Motor neuron (in vitro differentiated cells): ENCODE measurements at regions not wholly inside any gene's neighbourhood (a gene's known extent, or its start where the extent isn't known, plus 50 kb on each side); places are given as distances from the start of the nearest gene placed in this dataset.

ENCODE experiments used
- ATAC-seq, 8 experiments: fragments of 200-7000 bp; cut with Tn5 transposase; replicated peaks in 6 of 8; 2 replicates each; pipeline ENCODE4 v1.8.0; 2021; ENCODE audit warnings: mild to moderate bottlenecking in 8 of 8, moderate library complexity in 8 of 8
- H3K27ac ChIP-seq, 2 donors: fragments of 250-450 bp; sonication (Bioruptor Pico); 2 replicates each; pipeline ENCODE4 v1.9.0; 2021; ENCODE audit warnings: antibody characterized with exemption in 2 of 2, mild to moderate bottlenecking in 2 of 2, moderate library complexity in 1 of 2
- H3K4me1 ChIP-seq, 2 donors: fragments of 250-450 bp; sonication (Bioruptor Pico); replicated peaks in 1 of 2; 2 replicates each; pipeline ENCODE4 v1.6.1; 2021; ENCODE audit warnings: antibody characterized with exemption in 2 of 2, mild to moderate bottlenecking in 2 of 2, moderate library complexity in 1 of 2
- H3K4me3 ChIP-seq, 5 donors: fragments of 250-450 bp; sonication (Bioruptor Pico); 2 replicates each; pipeline ENCODE4 v1.9.0; 2021; ENCODE audit warnings: antibody characterized with exemption in 5 of 5, mild to moderate bottlenecking in 5 of 5, moderate library complexity in 4 of 5
- WGBS, 10 experiments: fragments of 450-650 bp; shearing (Covaris generic); methylation state at CpG; one replicate each; pipeline ENCODE4 v1.0.0; 2022; 5-methylcytosine and 5-hydroxymethylcytosine counted together
- in situ Hi-C, 9 experiments: fragments of 400-800 bp; cut with MboI; loops; one replicate each; pipeline ENCODE4 v1.15.0; 2021; ENCODE audit warnings: low sequenced_read_pairs in 9 of 9, low pct_unique_long_range_greater_than_20kb in 2 of 9; ENCODE audit not compliant: unreplicated experiment in 9 of 9

DNA sequence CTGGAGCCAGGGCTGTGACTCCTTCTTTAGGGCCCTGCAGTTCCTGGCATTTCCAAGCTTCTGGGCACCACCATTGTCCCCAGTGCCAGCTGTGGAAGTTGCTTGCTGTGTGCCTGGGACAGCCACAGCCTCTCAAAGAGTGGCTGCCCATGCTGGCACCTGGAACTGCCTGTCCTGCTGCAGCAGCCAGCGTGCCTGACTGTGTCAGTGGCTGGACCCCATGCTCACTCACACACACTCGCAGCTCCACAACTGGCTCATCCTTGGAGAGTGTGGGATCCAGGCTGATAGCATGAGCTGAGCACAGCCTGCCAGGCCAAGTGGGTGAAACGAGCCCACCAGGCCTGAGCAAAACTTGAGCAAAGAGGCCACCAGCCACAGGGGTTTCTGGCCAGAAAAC, 1107.6 kb downstream of the C4orf33 start:
- H3K4me3 ChIP-seq, result no peak overlapping the region
- ATAC-seq, result no peak
- 50 to 93% methylated on average over 1 to 2 of the region's 3 CpGs; no CpG with 5 or more reads in 8 of the 10 experiments for WGBS, 10 experiments
- no peak overlapping the region for H3K27ac ChIP-seq
- H3K4me1 ChIP-seq, result no peaks in the 10 kb centered on the region
- in situ Hi-C loops, result no loop called here

DNA sequence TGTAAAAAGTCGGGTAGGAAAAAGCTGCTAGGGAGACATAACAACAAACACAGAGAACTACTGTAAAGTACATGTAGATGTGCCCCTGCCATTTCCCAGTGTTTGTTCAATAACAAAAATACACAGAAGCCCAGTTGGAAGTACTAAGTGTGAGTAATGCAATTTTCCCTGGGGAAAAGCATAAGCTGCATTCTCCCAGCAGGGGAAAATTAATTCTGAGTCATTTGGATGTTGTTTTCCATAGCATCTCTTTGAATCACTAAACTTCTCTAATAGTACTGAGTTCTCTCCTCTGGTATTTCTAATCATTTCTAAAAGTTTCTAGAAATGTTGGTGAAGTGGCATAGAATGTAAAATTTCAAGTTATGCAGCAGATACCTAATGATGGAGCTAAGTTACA, 1114.9 kb downstream of the C4orf33 start:
- Histone ChIP-seq H3K4me3 (no peak overlapping the region), H3K27ac (no peak overlapping the region), H3K4me1 (no peaks in the 10 kb centered on the region)
- in situ Hi-C loops, result no loop called here
- ATAC-seq, result peak in 2 of 8 experiments; percentile 29 to 94
- 0 to 57% (median 22%) methylated on average over 1 of the region's 1 CpG; no CpG with 5 or more reads in 6 of the 10 experiments for WGBS, 10 experiments

- no peak overlapping the region for H3K27ac ChIP-seq
- WGBS, 10 experiments, result 0 to 100% (median 73%) methylated on average over 1 to 3 of the region's 3 CpGs; no CpG with 5 or more reads in 1 of the 10 experiments
- no peak overlapping the region for H3K4me3 ChIP-seq
- ATAC-seq, result no peak
- no peaks in the 10 kb centered on the region for H3K4me1 ChIP-seq
- in situ Hi-C loops, result no loop called here
These were observed 1118.3 kb downstream of the C4orf33 start for GRCh38 chr4:130214268-130214667.

DNA sequence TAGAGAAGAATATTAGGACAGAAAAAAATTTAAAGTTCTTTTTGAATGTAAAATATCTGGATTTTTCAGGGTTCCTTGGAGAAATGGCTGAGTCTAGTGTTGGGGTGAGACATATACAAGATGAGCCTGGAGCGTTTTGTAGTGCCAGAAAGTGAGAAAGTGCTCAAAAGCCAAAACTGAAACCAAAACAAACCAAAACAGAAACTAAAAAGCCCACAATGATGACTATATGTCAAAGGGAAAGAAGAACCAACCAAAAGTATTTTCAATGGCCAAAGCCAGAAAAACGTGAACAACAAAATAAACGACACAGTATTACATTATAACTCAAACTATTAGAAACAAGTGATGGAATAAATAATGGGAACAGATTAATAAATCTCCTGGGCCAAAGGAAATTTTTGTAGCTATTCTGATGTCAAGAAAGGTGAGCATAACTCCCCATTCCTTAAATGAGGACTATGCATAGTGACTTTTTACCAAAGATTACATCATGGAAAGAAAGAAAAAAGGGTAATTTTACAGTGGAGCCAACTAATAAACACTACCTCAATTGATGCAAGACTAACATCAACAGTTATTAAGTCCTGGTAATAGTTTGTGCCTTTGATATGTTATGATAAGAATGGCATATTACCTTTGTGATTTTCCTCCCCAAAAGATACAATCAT, 1137.6 kb downstream of the C4orf33 start:
- in situ Hi-C loops, result no loop called here
- H3K4me1 ChIP-seq, result no peaks in the 10 kb centered on the region
- no peak overlapping the region for H3K27ac ChIP-seq
- no peak for ATAC-seq
- 0 to 97% (median 75%) methylated on average over 2 to 3 of the region's 3 CpGs for WGBS, 10 experiments
- H3K4me3 ChIP-seq, result no peak overlapping the region

DNA sequence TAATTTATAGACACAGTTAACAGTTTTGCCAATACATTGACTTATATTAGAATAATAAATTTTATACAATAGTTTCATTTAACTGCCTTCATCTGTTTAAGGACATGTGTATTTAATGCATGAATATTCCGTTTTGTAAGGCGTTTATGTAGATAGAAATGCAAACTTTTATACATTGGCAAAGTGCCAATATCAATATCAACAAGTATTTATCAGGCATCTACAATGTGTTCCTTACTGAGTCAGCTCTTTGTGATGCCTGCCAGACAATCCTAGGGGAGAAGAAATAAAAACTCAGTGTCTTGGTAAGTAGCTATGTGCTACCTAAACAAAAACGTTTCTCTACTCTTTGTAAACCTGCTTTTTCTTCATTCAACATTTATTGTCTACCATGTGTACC, 1142.2 kb downstream of the C4orf33 start:
- Histone ChIP-seq H3K27ac (no peak overlapping the region), H3K4me3 (no peak overlapping the region), H3K4me1 (no peaks in the 10 kb centered on the region)
- in situ Hi-C loops, result no loop called here
- whole genome bisulfite sequencing, 10 experiments, result 0 to 95% (median 70%) methylated on average over 1 to 3 of the region's 3 CpGs; no CpG with 5 or more reads in 1 of the 10 experiments
- ATAC-seq, result peak in 1 of 8 experiments; percentile 81

- in situ Hi-C loops, result no loop called here
- H3K4me3 ChIP-seq, result no peak overlapping the region
- no peaks in the 10 kb centered on the region for H3K4me1 ChIP-seq
- no peak for ATAC-seq
- WGBS, 10 experiments, result 0 to 50% (median 8%) methylated on average over 1 of the region's 1 CpG; no CpG with 5 or more reads in 1 of the 10 experiments
- no peak overlapping the region for H3K27ac ChIP-seq
These were observed 1153.0 kb downstream of the C4orf33 start for GRCh38 chr4:130249002-130249401.

DNA sequence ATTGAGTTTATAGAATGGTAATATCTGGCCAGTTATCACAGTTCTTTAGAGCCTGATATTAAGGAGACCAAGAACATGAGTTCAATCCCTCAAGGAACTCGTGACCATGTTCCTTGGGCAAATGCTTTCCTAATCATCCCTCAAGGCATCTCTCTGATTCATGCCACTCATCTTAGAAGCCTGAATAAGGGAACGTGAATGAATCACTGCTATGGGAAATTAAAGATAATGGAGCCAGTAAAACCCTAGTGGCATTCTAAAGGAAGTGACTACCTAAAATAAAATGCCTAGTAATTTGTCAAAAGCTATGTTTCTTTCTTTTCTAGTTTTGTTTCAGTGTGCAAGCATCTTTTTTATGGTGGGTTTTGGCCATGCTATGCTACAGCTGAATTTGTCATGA, 1161.3 kb downstream of the C4orf33 start:
- WGBS, 10 experiments, result 0 to 73% (median 17%) methylated on average over 1 to 2 of the region's 2 CpGs; no CpG with 5 or more reads in 3 of the 10 experiments
- ATAC-seq, result no peak
- Histone ChIP-seq H3K4me1 (no peaks in the 10 kb centered on the region), H3K27ac (no peak overlapping the region), H3K4me3 (no peak overlapping the region)
- in situ Hi-C loops, result no loop called here

GRCh38 chr4:130266814-130267213, 1170.9 kb downstream of the C4orf33 start:
- in situ Hi-C loops, result no loop called here
- Histone ChIP-seq H3K4me3 (no peak overlapping the region), H3K4me1 (no peaks in the 10 kb centered on the region), H3K27ac (no peak overlapping the region)
- 0 to 100% (median 77%) methylated on average over 1 to 2 of the region's 2 CpGs; no CpG with 5 or more reads in 1 of the 10 experiments for whole genome bisulfite sequencing, 10 experiments
- no peak for ATAC-seq

GRCh38 chr4:130288576-130288975, 1192.6 kb downstream of the C4orf33 start:
- WGBS, 10 experiments, result 0 to 67% (median 13%) methylated on average over 1 of the region's 1 CpG; no CpG with 5 or more reads in 3 of the 10 experiments
- H3K4me3 ChIP-seq, result no peak overlapping the region
- H3K4me1 ChIP-seq, result peaks cover 0 to 3% of the 10 kb centered on the region in 2 donors
- no peak for ATAC-seq
- H3K27ac ChIP-seq, result no peak overlapping the region
- in situ Hi-C loops, result no loop called here

GRCh38 chr4:130293692-130294091, 1197.7 kb downstream of the C4orf33 start:
- Histone ChIP-seq H3K4me1 (no peaks in the 10 kb centered on the region), H3K27ac (no peak overlapping the region), H3K4me3 (no peak overlapping the region)
- ATAC-seq, result no peak
- in situ Hi-C loops, result no loop called here

DNA sequence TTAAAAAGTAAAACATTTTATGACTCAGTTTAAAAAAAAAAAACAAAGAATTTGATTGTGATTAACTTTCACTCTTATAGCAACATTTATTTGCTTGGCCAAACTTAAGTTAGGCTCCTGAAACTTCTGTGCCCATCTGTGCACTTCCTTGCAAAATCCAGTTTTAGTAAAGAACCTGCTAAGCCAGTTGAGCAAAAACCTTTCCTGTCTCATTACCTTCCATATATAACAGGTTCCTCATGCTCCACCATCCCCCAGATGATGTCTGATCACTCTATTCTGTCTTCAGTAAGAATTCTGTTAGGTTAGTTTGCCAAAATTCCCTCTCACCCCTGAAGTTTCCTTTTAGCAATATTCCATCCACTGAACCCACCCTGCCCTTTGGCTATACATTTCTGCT, 1200.5 kb downstream of the C4orf33 start:
- no peak overlapping the region for H3K4me3 ChIP-seq
- in situ Hi-C loops, result no loop called here
- H3K27ac ChIP-seq, result no peak overlapping the region
- no peak for ATAC-seq
- no peaks in the 10 kb centered on the region for H3K4me1 ChIP-seq

- WGBS, 10 experiments, result 0 to 93% (median 55%) methylated on average over 1 to 2 of the region's 2 CpGs; no CpG with 5 or more reads in 4 of the 10 experiments
- no peak overlapping the region for H3K27ac ChIP-seq
- no peak overlapping the region for H3K4me3 ChIP-seq
- H3K4me1 ChIP-seq, result no peaks in the 10 kb centered on the region
- in situ Hi-C loops, result no loop called here
- no peak for ATAC-seq
These were observed 1210.6 kb downstream of the C4orf33 start for GRCh38 chr4:130306566-130306965.

- in situ Hi-C loops, result no loop called here
- no peak overlapping the region for H3K27ac ChIP-seq
- WGBS, 10 experiments, result 20 to 100% (median 94%) methylated on average over 1 to 2 of the region's 2 CpGs; no CpG with 5 or more reads in 3 of the 10 experiments
- no peaks in the 10 kb centered on the region for H3K4me1 ChIP-seq
- ATAC-seq, result no peak
- H3K4me3 ChIP-seq, result no peak overlapping the region
These were observed 1213.3 kb downstream of the C4orf33 start for GRCh38 chr4:130309221-130309620.

DNA sequence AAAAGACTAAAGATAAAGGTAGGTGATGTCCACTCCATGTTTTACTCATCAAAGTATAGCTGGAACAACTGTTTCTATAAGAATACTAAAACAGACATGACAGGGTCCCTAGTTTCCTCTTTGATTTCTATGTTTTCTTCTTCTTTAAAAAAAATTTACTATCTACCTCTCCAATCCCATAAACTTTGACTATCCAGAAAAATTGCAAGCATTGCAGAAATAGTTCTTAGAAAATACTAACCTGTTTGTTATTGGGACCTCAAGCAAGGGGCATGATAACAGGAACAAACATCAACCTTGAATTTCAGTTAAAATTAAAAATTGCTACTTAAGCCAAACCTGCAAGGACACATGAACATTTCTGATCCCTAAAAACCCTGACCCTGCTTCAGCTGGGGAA, 1226.5 kb downstream of the C4orf33 start:
- Histone ChIP-seq H3K4me3 (no peak overlapping the region), H3K4me1 (no peaks in the 10 kb centered on the region), H3K27ac (no peak overlapping the region)
- no peak for ATAC-seq
- in situ Hi-C loops, result no loop called here
